ES-I3 (cell line): ENCODE measurements at regions not wholly inside any gene's neighbourhood (a gene's known extent, or its start where the extent isn't known, plus 50 kb on each side); places are given as distances from the start of the nearest gene placed in this dataset.

Experiments
- H3K36me3 ChIP-seq: 2 replicates; pipeline ENCODE4 v1.6.1; 2013; ENCODE audit warnings: mild to moderate bottlenecking, low read length, control low read depth, moderate library complexity; ENCODE audit not compliant: insufficient read depth
- H3K4me1 ChIP-seq: 2 replicates; pipeline ENCODE4 v1.6.1; 2013; ENCODE audit warnings: mild to moderate bottlenecking, control low read depth, low read length; ENCODE audit not compliant: insufficient read depth
- H3K9ac ChIP-seq: 2 replicates; pipeline ENCODE4 v1.6.1; 2013; ENCODE audit warnings: low read depth, mild to moderate bottlenecking, low read length, moderate library complexity
- H3K9me3 ChIP-seq: 2 replicates; pipeline ENCODE4 v1.6.1; 2013; ENCODE audit warnings: mild to moderate bottlenecking, low read length, moderate library complexity; ENCODE audit not compliant: control insufficient read depth, insufficient read depth

- H3K4me1 ChIP-seq = no peaks in the 10 kb centered on the region
- H3K9ac ChIP-seq = no peak overlapping the region
- H3K36me3 ChIP-seq = no peaks in the 10 kb centered on the region
- H3K9me3 ChIP-seq = no peaks in the 10 kb centered on the region
Measured at GRCh38 chr6:19479551-19479950, 357.6 kb upstream of the ID4 start.

GRCh38 chr6:19492636-19493405 lies 344.3 kb upstream of the ID4 start:
- no peaks in the 10 kb centered on the region for H3K36me3 ChIP-seq
- H3K9me3 ChIP-seq = no peaks in the 10 kb centered on the region
- H3K9ac ChIP-seq = no peak overlapping the region
- H3K4me1 ChIP-seq = no peaks in the 10 kb centered on the region

- Histone ChIP-seq H3K36me3 (no peaks in the 10 kb centered on the region), H3K4me1 (no peaks in the 10 kb centered on the region), H3K9me3 (no peaks in the 10 kb centered on the region), H3K9ac (no peak overlapping the region)
Measured at GRCh38 chr6:19501737-19502245, 335.4 kb upstream of the ID4 start.

GRCh38 chr6:19502301-19502700 lies 334.9 kb upstream of the ID4 start:
- no peaks in the 10 kb centered on the region for H3K4me1 ChIP-seq
- no peaks in the 10 kb centered on the region for H3K9me3 ChIP-seq
- no peak overlapping the region for H3K9ac ChIP-seq
- H3K36me3 ChIP-seq = no peaks in the 10 kb centered on the region

GRCh38 chr6:19515939-19516338 lies 321.2 kb upstream of the ID4 start:
- Histone ChIP-seq H3K4me1 (no peaks in the 10 kb centered on the region), H3K9ac (no peak overlapping the region), H3K9me3 (peaks cover 9% of the 10 kb centered on the region; the same call in 1 of the 2 replicates), H3K36me3 (no peaks in the 10 kb centered on the region)

- Histone ChIP-seq H3K9me3 (peaks cover 9% of the 10 kb centered on the region; the same call in 1 of the 2 replicates), H3K36me3 (no peaks in the 10 kb centered on the region), H3K4me1 (no peaks in the 10 kb centered on the region), H3K9ac (no peak overlapping the region)
Measured at GRCh38 chr6:19519941-19520340, 317.2 kb upstream of the ID4 start.

- Histone ChIP-seq H3K4me1 (no peaks in the 10 kb centered on the region), H3K9me3 (no peaks in the 10 kb centered on the region), H3K9ac (no peak overlapping the region), H3K36me3 (no peaks in the 10 kb centered on the region)
Measured at GRCh38 chr6:19524366-19525186, 312.6 kb upstream of the ID4 start.

GRCh38 chr6:19525673-19526072 lies 311.5 kb upstream of the ID4 start:
- no peaks in the 10 kb centered on the region for H3K36me3 ChIP-seq
- no peak overlapping the region for H3K9ac ChIP-seq
- H3K9me3 ChIP-seq = no peaks in the 10 kb centered on the region
- H3K4me1 ChIP-seq = no peaks in the 10 kb centered on the region

GRCh38 chr6:19530188-19530587 lies 307.0 kb upstream of the ID4 start:
- Histone ChIP-seq H3K4me1 (no peaks in the 10 kb centered on the region), H3K9me3 (no peaks in the 10 kb centered on the region), H3K36me3 (no peaks in the 10 kb centered on the region), H3K9ac (no peak overlapping the region)

GRCh38 chr6:19535351-19535750 lies 301.8 kb upstream of the ID4 start:
- Histone ChIP-seq H3K9me3 (no peaks in the 10 kb centered on the region), H3K36me3 (no peaks in the 10 kb centered on the region), H3K4me1 (no peaks in the 10 kb centered on the region), H3K9ac (no peak overlapping the region)

GRCh38 chr6:19536838-19537237 lies 300.3 kb upstream of the ID4 start:
- no peaks in the 10 kb centered on the region for H3K36me3 ChIP-seq
- H3K9ac ChIP-seq = no peak overlapping the region
- H3K9me3 ChIP-seq = no peaks in the 10 kb centered on the region
- H3K4me1 ChIP-seq = no peaks in the 10 kb centered on the region

GRCh38 chr6:19538096-19538495 lies 299.1 kb upstream of the ID4 start:
- no peak overlapping the region for H3K9ac ChIP-seq
- no peaks in the 10 kb centered on the region for H3K9me3 ChIP-seq
- no peaks in the 10 kb centered on the region for H3K4me1 ChIP-seq
- no peaks in the 10 kb centered on the region for H3K36me3 ChIP-seq

GRCh38 chr6:19547507-19547906 lies 289.7 kb upstream of the ID4 start:
- H3K9me3 ChIP-seq = no peaks in the 10 kb centered on the region
- no peaks in the 10 kb centered on the region for H3K4me1 ChIP-seq

GRCh38 chr6:19549109-19549508 lies 288.1 kb upstream of the ID4 start:
- no peak overlapping the region for H3K9ac ChIP-seq
- H3K36me3 ChIP-seq = no peaks in the 10 kb centered on the region
- no peaks in the 10 kb centered on the region for H3K4me1 ChIP-seq
- H3K9me3 ChIP-seq = no peaks in the 10 kb centered on the region

More at GRCh38 chr6:19547507-19547906, 289.7 kb upstream of the ID4 start:
- no peak overlapping the region for H3K9ac ChIP-seq
- no peaks in the 10 kb centered on the region for H3K36me3 ChIP-seq

GRCh38 chr6:19550380-19550779 lies 286.8 kb upstream of the ID4 start:
- no peaks in the 10 kb centered on the region for H3K4me1 ChIP-seq
- no peaks in the 10 kb centered on the region for H3K36me3 ChIP-seq
- H3K9ac ChIP-seq = no peak overlapping the region
- H3K9me3 ChIP-seq = no peaks in the 10 kb centered on the region
